Parathyroid adenoma (tissue), 2 donors: ENCODE measurements at regions not wholly inside any gene's neighbourhood (a gene's known extent, or its start where the extent isn't known, plus 50 kb on each side); places are given as distances from the start of the nearest gene placed in this dataset.

ENCODE experiments used
- H2AFZ ChIP-seq: fragments of 300-600 bp; sonication (generic); one replicate; pipeline ENCODE4 v1.7.0; 2017; ENCODE audit warnings: antibody characterized with exemption, mild to moderate bottlenecking
- H3K27ac ChIP-seq: fragments of 300-600 bp; sonication (generic); one replicate; pipeline ENCODE4 v1.7.0; 2017
- H3K27me3 ChIP-seq: fragments of 300-600 bp; sonication (generic); one replicate; pipeline ENCODE4 v1.7.0; 2017; ENCODE audit warnings: low read length; ENCODE audit not compliant: control insufficient read depth, insufficient read depth
- H3K36me3 ChIP-seq: fragments of 300-600 bp; sonication (generic); one replicate; pipeline ENCODE4 v1.7.0; 2017; ENCODE audit warnings: low read length; ENCODE audit not compliant: control insufficient read depth, insufficient read depth
- H3K4me1 ChIP-seq: fragments of 300-600 bp; sonication (generic); one replicate; pipeline ENCODE4 v1.7.0; 2017; ENCODE audit warnings: control low read depth
- H3K4me2 ChIP-seq: fragments of 300-600 bp; sonication (generic); one replicate; pipeline ENCODE4 v1.7.0; 2017; ENCODE audit warnings: low read length
- H3K4me3 ChIP-seq: fragments of 300-600 bp; sonication (generic); one replicate; pipeline ENCODE4 v1.7.0; 2017; ENCODE audit warnings: low read depth, low read length
- H3K79me2 ChIP-seq: fragments of 300-600 bp; sonication (generic); one replicate; pipeline ENCODE4 v1.7.0; 2017; ENCODE audit warnings: control low read depth
- H3K9ac ChIP-seq: fragments of 300-600 bp; sonication (generic); one replicate; pipeline ENCODE4 v1.7.0; 2017; ENCODE audit warnings: mild to moderate bottlenecking
- H3K9me3 ChIP-seq: fragments of 300-600 bp; sonication (generic); one replicate; pipeline ENCODE4 v1.7.0; 2017; ENCODE audit warnings: low read length; ENCODE audit not compliant: control insufficient read depth
- CTCF ChIP-seq: fragments of 300-600 bp; sonication (generic); IDR thresholded peaks from one replicate; pipeline ENCODE4 v1.7.0; 2017; ENCODE audit warnings: antibody characterized with exemption, mild to moderate bottlenecking
- donor health status: primary hyperparathyroidism.

- Histone ChIP-seq H3K4me2 (no peak overlapping the region), H3K9me3 (no peaks in the 10 kb centered on the region), H3K4me1 (no peaks in the 10 kb centered on the region), H3K9ac (no peak overlapping the region), H3K36me3 (no peaks in the 10 kb centered on the region), H3K27ac (no peak overlapping the region), H3K79me2 (no peaks in the 10 kb centered on the region), H3K27me3 (no peaks in the 10 kb centered on the region), H2AFZ (no peak overlapping the region), H3K4me3 (no peak overlapping the region)
- no peak for TF ChIP-seq CTCF
Measured at GRCh38 chr2:121887513-121888188, 132.2 kb downstream of the TSN start.

- no peak overlapping the region for H3K4me3 ChIP-seq
- no peaks in the 10 kb centered on the region for H3K4me1 ChIP-seq
- H3K36me3 ChIP-seq, result no peaks in the 10 kb centered on the region
- H3K4me2 ChIP-seq, result no peak overlapping the region
- TF ChIP-seq CTCF, result no peak
- no peaks in the 10 kb centered on the region for H3K79me2 ChIP-seq
- no peak overlapping the region for H3K9ac ChIP-seq
- H3K27me3 ChIP-seq, result no peaks in the 10 kb centered on the region
- no peaks in the 10 kb centered on the region for H3K9me3 ChIP-seq
- H2AFZ ChIP-seq, result no peak overlapping the region
- H3K27ac ChIP-seq, result no peak overlapping the region
Measured at GRCh38 chr2:121888189-121888557, 132.7 kb downstream of the TSN start.

GRCh38 chr2:121890041-121890440, 134.6 kb downstream of the TSN start:
- no peaks in the 10 kb centered on the region for H3K79me2 ChIP-seq
- H3K27me3 ChIP-seq, result no peaks in the 10 kb centered on the region
- no peak for TF ChIP-seq CTCF
- no peaks in the 10 kb centered on the region for H3K9me3 ChIP-seq
- H3K4me2 ChIP-seq, result no peak overlapping the region
- H3K4me3 ChIP-seq, result no peak overlapping the region
- H3K9ac ChIP-seq, result no peak overlapping the region
- H3K4me1 ChIP-seq, result no peaks in the 10 kb centered on the region
- no peak overlapping the region for H2AFZ ChIP-seq
- H3K27ac ChIP-seq, result no peak overlapping the region
- no peaks in the 10 kb centered on the region for H3K36me3 ChIP-seq

- Histone ChIP-seq H3K4me3 (no peak overlapping the region), H3K79me2 (no peaks in the 10 kb centered on the region), H3K9ac (no peak overlapping the region), H3K4me2 (no peak overlapping the region), H3K27me3 (no peaks in the 10 kb centered on the region), H3K9me3 (no peaks in the 10 kb centered on the region), H3K36me3 (no peaks in the 10 kb centered on the region), H3K27ac (no peak overlapping the region), H3K4me1 (no peaks in the 10 kb centered on the region), H2AFZ (no peak overlapping the region)
- TF ChIP-seq CTCF, result no peak
Measured at GRCh38 chr2:121895723-121896571, 140.5 kb downstream of the TSN start.
